Hepatocyte (in vitro differentiated cells): ENCODE measurements at regions not wholly inside any gene's neighbourhood (a gene's known extent, or its start where the extent isn't known, plus 50 kb on each side); places are given as distances from the start of the nearest gene placed in this dataset.

ENCODE experiments used
- EZH2 ChIP-seq: fragments of 200-600 bp; sonication (generic); IDR thresholded peaks from 2 replicates; pipeline ENCODE4 v1.6.1; 2016; ENCODE audit warnings: antibody characterized with exemption, mild to moderate bottlenecking, borderline replicate concordance
- EZH2phosphoT487 ChIP-seq: fragments of 200-600 bp; sonication (generic); IDR thresholded peaks from one replicate; pipeline ENCODE4 v1.6.1; 2018; ENCODE audit warnings: antibody characterized with exemption, mild to moderate bottlenecking, low read depth, moderate library complexity; ENCODE audit not compliant: unreplicated experiment, severe bottlenecking
- TF ChIP-seq, protein P1 (sequence below): fragments of 200-600 bp; sonication (generic); IDR thresholded peaks from 2 replicates; pipeline ENCODE4 v1.5.1; 2016; ENCODE audit warnings: antibody characterized with exemption, mild to moderate bottlenecking; ENCODE audit not compliant: poor library complexity

DNA sequence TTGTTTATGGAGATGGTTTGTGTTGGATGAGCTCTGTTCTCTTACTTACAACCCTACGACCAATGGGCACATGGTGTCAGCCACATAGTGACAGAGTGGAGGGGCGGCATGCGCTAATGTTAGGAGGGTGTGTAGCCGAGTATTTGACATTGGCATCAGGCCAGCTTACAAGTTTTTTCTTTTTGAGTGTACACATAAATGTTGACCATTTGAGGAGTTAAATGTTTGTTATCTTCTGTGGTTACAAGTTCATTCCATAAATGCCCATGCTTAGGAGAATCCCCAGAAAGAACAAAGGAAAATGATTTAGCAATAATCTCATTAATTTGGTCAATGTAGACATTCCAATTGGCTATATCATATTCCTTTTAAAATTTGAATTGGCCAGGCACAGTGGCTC lies 180.1 kb upstream of the ELL2 start:
- TF ChIP-seq, protein P1, sequence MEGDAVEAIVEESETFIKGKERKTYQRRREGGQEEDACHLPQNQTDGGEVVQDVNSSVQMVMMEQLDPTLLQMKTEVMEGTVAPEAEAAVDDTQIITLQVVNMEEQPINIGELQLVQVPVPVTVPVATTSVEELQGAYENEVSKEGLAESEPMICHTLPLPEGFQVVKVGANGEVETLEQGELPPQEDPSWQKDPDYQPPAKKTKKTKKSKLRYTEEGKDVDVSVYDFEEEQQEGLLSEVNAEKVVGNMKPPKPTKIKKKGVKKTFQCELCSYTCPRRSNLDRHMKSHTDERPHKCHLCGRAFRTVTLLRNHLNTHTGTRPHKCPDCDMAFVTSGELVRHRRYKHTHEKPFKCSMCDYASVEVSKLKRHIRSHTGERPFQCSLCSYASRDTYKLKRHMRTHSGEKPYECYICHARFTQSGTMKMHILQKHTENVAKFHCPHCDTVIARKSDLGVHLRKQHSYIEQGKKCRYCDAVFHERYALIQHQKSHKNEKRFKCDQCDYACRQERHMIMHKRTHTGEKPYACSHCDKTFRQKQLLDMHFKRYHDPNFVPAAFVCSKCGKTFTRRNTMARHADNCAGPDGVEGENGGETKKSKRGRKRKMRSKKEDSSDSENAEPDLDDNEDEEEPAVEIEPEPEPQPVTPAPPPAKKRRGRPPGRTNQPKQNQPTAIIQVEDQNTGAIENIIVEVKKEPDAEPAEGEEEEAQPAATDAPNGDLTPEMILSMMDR, result no peak
- no peak for TF ChIP-seq EZH2
- no peak for TF ChIP-seq EZH2phosphoT487
